ENCODE measurements at regions not wholly inside any gene's neighbourhood (a gene's known extent, or its start where the extent isn't known, plus 50 kb on each side); places are given as distances from the start of the nearest gene placed in this dataset.
"Not testable (repeated sequence)": the region's sequence is repeated elsewhere in the genome, so short reads cannot be mapped to it uniquely, and the experiment has no call there.

- Histone ChIP-seq H3K27me3 (no peaks in the 10 kb centered on the region), H3K4me1 (peaks cover 0 to 2% (median 0%) of the 10 kb centered on the region in 4 donors), H3K36me3 (no peaks in the 10 kb centered on the region), H3K9me3 (no peaks in the 10 kb centered on the region), H3K27ac (peak overlapping the region in 1 of 4 donors; percentile 12), H3K4me3 (no peak overlapping the region)
- WGBS, 2 donors = 67 to 75% methylated on average over 4 to 7 of the region's 7 CpGs
- ATAC-seq (ENCODE audit: low FRiP score in 2 of 2) (peak in 1 of 2 donors; percentile 73), DNase-seq (no peak)
- TF ChIP-seq POLR2A (IDR thresholded peaks at IDR 0.05) = no peak
- TF ChIP-seq EP300 (IDR thresholded peaks at IDR 0.05) = no peak
- TF ChIP-seq, protein P1, sequence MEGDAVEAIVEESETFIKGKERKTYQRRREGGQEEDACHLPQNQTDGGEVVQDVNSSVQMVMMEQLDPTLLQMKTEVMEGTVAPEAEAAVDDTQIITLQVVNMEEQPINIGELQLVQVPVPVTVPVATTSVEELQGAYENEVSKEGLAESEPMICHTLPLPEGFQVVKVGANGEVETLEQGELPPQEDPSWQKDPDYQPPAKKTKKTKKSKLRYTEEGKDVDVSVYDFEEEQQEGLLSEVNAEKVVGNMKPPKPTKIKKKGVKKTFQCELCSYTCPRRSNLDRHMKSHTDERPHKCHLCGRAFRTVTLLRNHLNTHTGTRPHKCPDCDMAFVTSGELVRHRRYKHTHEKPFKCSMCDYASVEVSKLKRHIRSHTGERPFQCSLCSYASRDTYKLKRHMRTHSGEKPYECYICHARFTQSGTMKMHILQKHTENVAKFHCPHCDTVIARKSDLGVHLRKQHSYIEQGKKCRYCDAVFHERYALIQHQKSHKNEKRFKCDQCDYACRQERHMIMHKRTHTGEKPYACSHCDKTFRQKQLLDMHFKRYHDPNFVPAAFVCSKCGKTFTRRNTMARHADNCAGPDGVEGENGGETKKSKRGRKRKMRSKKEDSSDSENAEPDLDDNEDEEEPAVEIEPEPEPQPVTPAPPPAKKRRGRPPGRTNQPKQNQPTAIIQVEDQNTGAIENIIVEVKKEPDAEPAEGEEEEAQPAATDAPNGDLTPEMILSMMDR (IDR thresholded peaks at IDR 0.05) = no peak
- no peak for TF ChIP-seq POLR2AphosphoS5 (IDR thresholded peaks at IDR 0.05)
Observed at GRCh38 chrX:13377550-13377934, 57.7 kb upstream of the ATXN3L start.

- peak overlapping the region in 1 of 4 donors; percentile 12 for H3K27ac ChIP-seq
Observed at GRCh38 chrX:13376857-13377549, 57.1 kb upstream of the ATXN3L start.

DNA sequence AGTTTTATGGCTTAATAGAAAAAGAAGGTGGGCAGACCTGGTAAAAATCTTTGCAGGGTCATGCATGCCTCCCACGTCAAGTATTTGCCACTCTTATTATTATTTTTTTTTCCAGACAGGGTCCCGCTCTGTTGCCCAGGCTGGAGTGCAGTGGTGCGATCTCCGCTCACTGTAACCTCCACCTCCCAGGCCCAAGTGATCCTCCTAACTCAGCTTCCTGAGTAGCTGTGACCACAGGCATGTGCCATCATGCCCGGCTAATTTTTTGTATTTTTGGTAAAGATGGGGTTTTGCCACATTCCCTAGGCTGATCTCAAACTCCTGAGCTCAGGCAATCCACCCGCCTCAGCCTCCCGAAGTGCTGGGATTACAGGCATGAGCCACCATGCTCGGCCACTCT lies 55.7 kb upstream of the ATXN3L start:
- not testable (repeated sequence) for H3K4me3 ChIP-seq; ATAC-seq (ENCODE audit: low FRiP score in 2 of 2); H3K27ac ChIP-seq; H3K4me1 ChIP-seq; H3K27me3 ChIP-seq; H3K36me3 ChIP-seq; H3K9me3 ChIP-seq; DNase-seq
- 83 to 96% methylated on average over 8 of the region's 8 CpGs for WGBS, 2 donors

More at GRCh38 chrX:13376857-13377549, 57.1 kb upstream of the ATXN3L start:
- Histone ChIP-seq H3K27me3 (no peaks in the 10 kb centered on the region), H3K4me3 (no peak overlapping the region), H3K36me3 (no peaks in the 10 kb centered on the region), H3K4me1 (peaks cover 0 to 7% (median 0%) of the 10 kb centered on the region in 4 donors), H3K9me3 (no peaks in the 10 kb centered on the region)
- WGBS, 2 donors = 59 to 73% methylated on average over 6 to 9 of the region's 9 CpGs
- peak in 1 of 2 donors; percentile 32 for DNase-seq
- ATAC-seq (ENCODE audit: low FRiP score in 2 of 2) = peak; percentile 54 to 81
- peak in 1 of 2 donors; percentile 26 for TF ChIP-seq POLR2AphosphoS5 (IDR thresholded peaks at IDR 0.05)
- TF ChIP-seq, protein P1 (IDR thresholded peaks at IDR 0.05) = no peak
- no peak for TF ChIP-seq POLR2A (IDR thresholded peaks at IDR 0.05)
- no peak for TF ChIP-seq EP300 (IDR thresholded peaks at IDR 0.05)

DNA sequence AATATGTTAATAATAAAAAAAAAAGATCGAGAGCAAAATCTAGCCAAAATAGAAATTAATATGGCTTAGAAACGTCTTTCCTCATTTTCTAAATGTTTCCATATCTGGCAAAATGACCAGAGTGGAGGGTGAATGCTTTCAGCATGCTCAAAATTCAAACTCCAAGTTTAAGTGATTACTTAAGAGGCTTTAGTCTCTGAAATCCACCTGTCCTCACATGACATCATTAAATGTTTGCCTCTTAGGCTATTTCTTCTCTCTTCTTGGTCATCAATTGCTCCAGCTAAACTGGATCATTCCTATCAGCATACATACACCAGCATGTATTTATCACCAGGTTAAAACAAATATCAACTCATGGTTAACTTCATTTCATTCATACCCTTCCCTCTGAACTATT lies 54.5 kb upstream of the ATXN3L start:
- Histone ChIP-seq H3K9me3 (no peaks in the 10 kb centered on the region), H3K27ac (no peak overlapping the region), H3K4me1 (peaks cover 0 to 9% (median 0%) of the 10 kb centered on the region in 4 donors), H3K4me3 (no peak overlapping the region), H3K27me3 (no peaks in the 10 kb centered on the region), H3K36me3 (no peaks in the 10 kb centered on the region)
- 55 to 57% methylated on average over 2 of the region's 2 CpGs for WGBS, 2 donors
- ATAC-seq (ENCODE audit: low FRiP score in 2 of 2) (no peak), DNase-seq (no peak)
- TF ChIP-seq, protein P1 (IDR thresholded peaks at IDR 0.05) = no peak
- TF ChIP-seq POLR2A (IDR thresholded peaks at IDR 0.05) = no peak
- no peak for TF ChIP-seq EP300 (IDR thresholded peaks at IDR 0.05)
- TF ChIP-seq POLR2AphosphoS5 (IDR thresholded peaks at IDR 0.05) = no peak

DNA sequence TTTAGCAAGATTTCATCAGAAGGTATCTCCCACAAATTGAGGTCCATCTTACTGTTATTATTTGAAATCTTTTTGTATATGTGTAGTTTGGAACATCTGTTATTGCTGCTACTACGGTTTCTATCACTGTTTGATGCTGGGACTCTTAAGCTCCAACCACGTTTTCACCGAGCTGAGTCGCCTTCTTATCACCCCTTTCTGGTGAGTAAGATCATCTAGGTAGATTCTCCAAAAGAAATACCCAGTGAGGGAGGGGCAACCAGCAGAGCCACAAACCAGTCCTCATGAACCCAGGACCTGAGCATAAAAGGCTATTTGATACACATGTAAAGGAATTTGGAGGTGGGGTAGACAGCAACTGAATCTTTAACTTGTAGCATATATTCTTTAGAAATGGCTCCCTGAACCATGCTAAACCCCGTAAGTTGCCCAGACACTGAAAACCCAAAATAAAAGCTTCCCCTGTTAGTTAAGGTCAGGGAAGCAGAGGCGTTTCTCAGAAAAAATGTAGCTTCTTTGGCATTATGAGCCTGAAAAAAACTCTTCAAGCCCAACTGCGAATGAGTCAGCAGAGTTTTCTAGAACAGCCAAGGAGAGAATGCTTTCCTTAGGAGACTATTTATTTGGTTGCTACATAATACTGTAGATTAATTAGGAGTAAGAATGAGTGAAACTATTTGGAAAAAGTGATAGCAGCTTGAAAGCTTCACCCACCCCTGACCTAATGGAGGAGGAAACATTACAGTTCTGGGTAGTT lies 53.8 kb upstream of the ATXN3L start:
- H3K27me3 ChIP-seq = no peaks in the 10 kb centered on the region
- H3K9me3 ChIP-seq = no peaks in the 10 kb centered on the region
- no peak overlapping the region for H3K4me3 ChIP-seq
- WGBS, 2 donors = 70 to 80% methylated on average over 7 of the region's 7 CpGs
- ATAC-seq (ENCODE audit: low FRiP score in 2 of 2) = peak in 1 of 2 donors; percentile 73
- no peaks in the 10 kb centered on the region for H3K36me3 ChIP-seq
- TF ChIP-seq POLR2AphosphoS5 (IDR thresholded peaks at IDR 0.05) = no peak
- TF ChIP-seq, protein P1 (IDR thresholded peaks at IDR 0.05) = no peak
- peak in 1 of 4 donors; percentile 7 for TF ChIP-seq EP300 (IDR thresholded peaks at IDR 0.05)
- no peak for TF ChIP-seq POLR2A (IDR thresholded peaks at IDR 0.05)
- no peak for DNase-seq
- peak overlapping the region in 1 of 4 donors; percentile 14 for H3K27ac ChIP-seq
- H3K4me1 ChIP-seq = peaks cover 0 to 9% (median 0%) of the 10 kb centered on the region in 4 donors
